ENCODE measurements at regions not wholly inside any gene's neighbourhood (a gene's known extent, or its start where the extent isn't known, plus 50 kb on each side); places are given as distances from the start of the nearest gene placed in this dataset.

DNA sequence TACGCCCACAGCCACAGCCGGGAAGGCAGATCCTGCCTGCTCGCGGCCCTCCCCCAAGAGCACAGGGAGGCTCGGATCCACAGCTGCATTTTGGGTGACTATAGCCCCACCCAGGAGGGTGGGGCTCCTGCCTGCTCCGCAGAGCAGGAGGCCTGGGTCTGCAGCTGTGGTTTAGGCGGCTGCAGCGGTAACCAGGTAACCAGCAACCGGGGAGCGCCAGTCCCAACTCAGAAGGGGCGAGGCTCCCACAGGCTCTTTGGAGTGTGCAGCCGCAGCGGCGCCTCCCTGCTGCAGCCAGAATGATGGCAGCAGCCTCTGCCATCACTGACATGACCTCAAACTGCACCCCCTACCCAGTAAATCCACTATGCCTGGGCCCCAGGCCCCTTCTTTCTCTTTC lies 148.0 kb upstream of the F9 start:
- TF ChIP-seq EZH2 (IDR thresholded peaks at IDR 0.05; ENCODE audit: low read depth) = no peak
- TF ChIP-seq, protein P1, sequence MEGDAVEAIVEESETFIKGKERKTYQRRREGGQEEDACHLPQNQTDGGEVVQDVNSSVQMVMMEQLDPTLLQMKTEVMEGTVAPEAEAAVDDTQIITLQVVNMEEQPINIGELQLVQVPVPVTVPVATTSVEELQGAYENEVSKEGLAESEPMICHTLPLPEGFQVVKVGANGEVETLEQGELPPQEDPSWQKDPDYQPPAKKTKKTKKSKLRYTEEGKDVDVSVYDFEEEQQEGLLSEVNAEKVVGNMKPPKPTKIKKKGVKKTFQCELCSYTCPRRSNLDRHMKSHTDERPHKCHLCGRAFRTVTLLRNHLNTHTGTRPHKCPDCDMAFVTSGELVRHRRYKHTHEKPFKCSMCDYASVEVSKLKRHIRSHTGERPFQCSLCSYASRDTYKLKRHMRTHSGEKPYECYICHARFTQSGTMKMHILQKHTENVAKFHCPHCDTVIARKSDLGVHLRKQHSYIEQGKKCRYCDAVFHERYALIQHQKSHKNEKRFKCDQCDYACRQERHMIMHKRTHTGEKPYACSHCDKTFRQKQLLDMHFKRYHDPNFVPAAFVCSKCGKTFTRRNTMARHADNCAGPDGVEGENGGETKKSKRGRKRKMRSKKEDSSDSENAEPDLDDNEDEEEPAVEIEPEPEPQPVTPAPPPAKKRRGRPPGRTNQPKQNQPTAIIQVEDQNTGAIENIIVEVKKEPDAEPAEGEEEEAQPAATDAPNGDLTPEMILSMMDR (conservative IDR thresholded peaks at IDR 0.05) = no peak
